Adrenal gland (tissue), 5 donors: ENCODE measurements at regions not wholly inside any gene's neighbourhood (a gene's known extent, or its start where the extent isn't known, plus 50 kb on each side); places are given as distances from the start of the nearest gene placed in this dataset.

ENCODE experiments used
- POLR2A ChIP-seq, 2 donors: fragments of 450-650 bp; IDR thresholded peaks; one replicate each; pipeline ENCODE4 v1.6.1; 2017; ENCODE audit warnings: antibody characterized with exemption in 2 of 2, mild to moderate bottlenecking in 2 of 2, moderate library complexity in 1 of 2
- TF ChIP-seq, protein P1 (sequence below), 6 experiments: fragments of 450-650 bp in 4 of 6; fragments of 200-600 bp in 2 of 6; sonication (generic) in 1 of 6; IDR thresholded peaks; 1 replicate in 5 of 6; 2 replicates in 1 of 6; pipeline versions ENCODE4 v1.5.1 to v1.8.0; 2016 to 2021; ENCODE audit warnings: antibody characterized with exemption in 6 of 6, mild to moderate bottlenecking in 2 of 6, moderate library complexity in 1 of 6
- donor health status: DM: no; HTN: no; CAD: no.

DNA sequence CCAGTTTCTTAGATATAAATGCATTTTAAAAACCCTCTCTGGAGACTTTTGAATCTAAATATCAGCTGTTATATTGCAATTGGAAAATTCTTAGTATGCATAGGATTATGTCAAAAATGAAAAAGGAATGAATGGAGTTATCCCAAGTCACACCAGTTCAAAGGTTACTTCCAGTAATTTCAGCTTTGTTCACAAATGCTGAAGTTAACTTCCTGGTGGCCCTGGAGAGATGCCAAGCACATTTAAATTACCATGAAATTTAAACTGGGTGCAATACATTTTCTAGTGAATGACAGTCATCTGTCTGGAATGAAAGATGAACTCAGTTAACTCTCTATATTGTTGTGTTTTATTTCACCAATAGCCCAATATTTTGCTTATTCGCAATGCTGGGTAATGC, 753.9 kb downstream of the SUCLG1 start:
- TF ChIP-seq, protein P1, sequence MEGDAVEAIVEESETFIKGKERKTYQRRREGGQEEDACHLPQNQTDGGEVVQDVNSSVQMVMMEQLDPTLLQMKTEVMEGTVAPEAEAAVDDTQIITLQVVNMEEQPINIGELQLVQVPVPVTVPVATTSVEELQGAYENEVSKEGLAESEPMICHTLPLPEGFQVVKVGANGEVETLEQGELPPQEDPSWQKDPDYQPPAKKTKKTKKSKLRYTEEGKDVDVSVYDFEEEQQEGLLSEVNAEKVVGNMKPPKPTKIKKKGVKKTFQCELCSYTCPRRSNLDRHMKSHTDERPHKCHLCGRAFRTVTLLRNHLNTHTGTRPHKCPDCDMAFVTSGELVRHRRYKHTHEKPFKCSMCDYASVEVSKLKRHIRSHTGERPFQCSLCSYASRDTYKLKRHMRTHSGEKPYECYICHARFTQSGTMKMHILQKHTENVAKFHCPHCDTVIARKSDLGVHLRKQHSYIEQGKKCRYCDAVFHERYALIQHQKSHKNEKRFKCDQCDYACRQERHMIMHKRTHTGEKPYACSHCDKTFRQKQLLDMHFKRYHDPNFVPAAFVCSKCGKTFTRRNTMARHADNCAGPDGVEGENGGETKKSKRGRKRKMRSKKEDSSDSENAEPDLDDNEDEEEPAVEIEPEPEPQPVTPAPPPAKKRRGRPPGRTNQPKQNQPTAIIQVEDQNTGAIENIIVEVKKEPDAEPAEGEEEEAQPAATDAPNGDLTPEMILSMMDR (IDR thresholded peaks at IDR 0.05): no peak
- no peak for TF ChIP-seq POLR2A (IDR thresholded peaks at IDR 0.05)
